ENCODE measurements at regions not wholly inside any gene's neighbourhood (a gene's known extent, or its start where the extent isn't known, plus 50 kb on each side); places are given as distances from the start of the nearest gene placed in this dataset.

- TF ChIP-seq CTCF (IDR thresholded peaks at IDR 0.05) (no peak), EP300 (IDR thresholded peaks at IDR 0.05) (no peak)
Observed at GRCh38 chr10:64277536-64277935, 756.3 kb downstream of the REEP3 start.
